H7 (cell line): ENCODE measurements at regions not wholly inside any gene's neighbourhood (a gene's known extent, or its start where the extent isn't known, plus 50 kb on each side); places are given as distances from the start of the nearest gene placed in this dataset.

Source experiments
- DNase-seq: peaks from one replicate; pipeline ENCODE4 v3.0.0; 2012
- H3K27me3 ChIP-seq: 2 replicates; pipeline ENCODE4 v1.6.0; 2011; ENCODE audit warnings: mild to moderate bottlenecking, low read length; ENCODE audit not compliant: control insufficient read depth, insufficient read depth
- H3K36me3 ChIP-seq: replicated peaks from 2 replicates; pipeline ENCODE4 v1.5.1; 2011; ENCODE audit warnings: low read length; ENCODE audit not compliant: control insufficient read depth, insufficient read depth
- H3K4me3 ChIP-seq: 2 replicates; pipeline ENCODE4 v1.5.1; 2011; ENCODE audit warnings: low read depth, mild to moderate bottlenecking, control low read depth, low read length, moderate library complexity; ENCODE audit not compliant: insufficient read depth

- no peak for DNase-seq
- no peaks in the 10 kb centered on the region for H3K36me3 ChIP-seq
- no peak overlapping the region for H3K4me3 ChIP-seq
- no peaks in the 10 kb centered on the region for H3K27me3 ChIP-seq
Measured at GRCh38 chr20:11230999-11231398, 557.2 kb upstream of the JAG1 start.

DNA sequence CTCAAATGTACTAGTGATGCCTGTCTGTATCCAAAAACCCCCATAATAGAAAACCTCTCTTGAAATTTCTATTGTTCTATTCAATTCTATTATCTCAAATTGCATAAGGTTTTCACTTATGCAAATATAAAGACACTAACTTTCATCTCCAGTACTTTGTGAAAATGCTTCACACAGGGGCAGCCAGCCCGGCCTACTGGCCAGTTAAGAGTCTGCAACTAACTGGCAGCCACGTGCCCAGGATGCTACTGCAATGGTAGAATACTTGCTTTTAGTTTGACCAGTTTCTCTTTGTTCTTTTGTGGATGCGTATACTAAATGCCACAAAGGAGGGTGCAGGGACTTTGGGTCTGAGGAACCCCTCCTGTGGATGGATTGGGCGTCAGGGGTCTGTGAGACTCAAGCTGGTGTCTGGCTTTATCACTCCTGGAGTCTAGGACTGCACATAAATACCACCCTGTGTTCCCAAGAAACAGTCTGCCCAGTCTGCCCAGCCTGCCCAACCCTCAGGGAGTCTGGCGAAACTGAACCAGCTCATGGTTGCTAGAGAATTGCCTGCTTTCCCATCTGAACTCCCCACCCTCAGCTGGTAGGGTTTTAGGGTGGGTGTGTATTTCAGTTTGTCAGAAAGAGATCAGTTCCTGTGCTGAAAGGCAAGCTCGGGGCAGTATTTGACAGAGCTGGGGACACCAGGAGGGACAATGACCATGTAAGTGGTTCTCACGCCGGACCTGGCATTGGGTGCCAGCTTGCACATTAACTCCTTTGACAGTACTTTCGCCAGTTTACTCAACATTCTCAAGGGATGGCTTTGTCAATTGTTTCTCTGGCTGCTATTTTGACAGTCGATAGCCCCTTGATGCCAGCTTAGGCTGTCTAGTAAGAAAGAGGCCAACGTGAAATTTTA is 558.2 kb upstream of the JAG1 start:
- Histone ChIP-seq H3K36me3 (no peaks in the 10 kb centered on the region), H3K27me3 (no peaks in the 10 kb centered on the region), H3K4me3 (no peak overlapping the region)
- no peak for DNase-seq

GRCh38 chr20:11232896-11233295 is 559.1 kb upstream of the JAG1 start:
- Histone ChIP-seq H3K36me3 (no peaks in the 10 kb centered on the region), H3K4me3 (no peak overlapping the region), H3K27me3 (no peaks in the 10 kb centered on the region)
- no peak for DNase-seq

DNA sequence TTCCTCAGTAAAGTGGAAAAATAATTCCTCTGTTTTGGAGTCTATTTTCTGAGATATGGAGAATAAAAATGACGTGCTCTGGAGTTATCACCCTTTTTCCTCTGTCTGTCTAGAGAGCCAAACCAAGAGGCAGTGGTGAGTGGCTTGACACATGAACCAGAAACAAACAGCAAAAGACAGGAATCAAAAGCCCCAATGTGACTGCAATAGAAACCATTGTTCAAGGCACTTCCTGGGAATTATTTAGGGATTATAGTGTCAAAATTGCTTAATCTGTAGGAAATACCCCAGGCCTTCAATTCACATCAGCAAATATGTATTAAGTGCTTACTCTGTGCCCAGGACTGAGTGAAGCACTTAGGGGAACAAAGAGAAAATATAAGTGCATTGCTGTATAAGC is 560.4 kb upstream of the JAG1 start:
- Histone ChIP-seq H3K27me3 (no peaks in the 10 kb centered on the region), H3K36me3 (no peaks in the 10 kb centered on the region), H3K4me3 (no peak overlapping the region)
- no peak for DNase-seq

GRCh38 chr20:11234608-11235007 is 560.8 kb upstream of the JAG1 start:
- Histone ChIP-seq H3K27me3 (no peaks in the 10 kb centered on the region), H3K36me3 (no peaks in the 10 kb centered on the region), H3K4me3 (no peak overlapping the region)
- no peak for DNase-seq

DNA sequence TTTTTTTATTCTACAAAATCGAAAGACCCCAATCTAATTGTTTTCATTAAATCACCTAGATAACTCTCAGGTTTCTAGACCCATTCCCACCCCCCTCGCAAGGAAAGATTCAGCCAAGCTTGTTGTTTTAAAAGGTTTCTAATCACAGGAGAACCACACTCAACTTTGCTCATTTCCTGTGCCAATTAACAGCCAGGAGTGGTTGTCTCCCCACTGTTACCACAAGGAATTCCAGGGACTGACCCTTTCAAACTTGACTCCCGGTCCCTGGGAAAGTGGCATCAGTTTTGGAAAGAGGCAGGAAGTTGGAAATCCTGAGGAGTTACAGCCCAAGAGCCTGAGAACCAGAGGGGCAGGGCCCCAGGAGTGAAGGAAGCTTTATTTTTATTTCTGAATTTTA is 561.3 kb upstream of the JAG1 start:
- Histone ChIP-seq H3K27me3 (no peaks in the 10 kb centered on the region), H3K36me3 (no peaks in the 10 kb centered on the region), H3K4me3 (no peak overlapping the region)
- no peak for DNase-seq

GRCh38 chr20:11242320-11242719 is 568.5 kb upstream of the JAG1 start:
- no peak for DNase-seq
- Histone ChIP-seq H3K27me3 (no peaks in the 10 kb centered on the region), H3K4me3 (no peak overlapping the region), H3K36me3 (no peaks in the 10 kb centered on the region)

DNA sequence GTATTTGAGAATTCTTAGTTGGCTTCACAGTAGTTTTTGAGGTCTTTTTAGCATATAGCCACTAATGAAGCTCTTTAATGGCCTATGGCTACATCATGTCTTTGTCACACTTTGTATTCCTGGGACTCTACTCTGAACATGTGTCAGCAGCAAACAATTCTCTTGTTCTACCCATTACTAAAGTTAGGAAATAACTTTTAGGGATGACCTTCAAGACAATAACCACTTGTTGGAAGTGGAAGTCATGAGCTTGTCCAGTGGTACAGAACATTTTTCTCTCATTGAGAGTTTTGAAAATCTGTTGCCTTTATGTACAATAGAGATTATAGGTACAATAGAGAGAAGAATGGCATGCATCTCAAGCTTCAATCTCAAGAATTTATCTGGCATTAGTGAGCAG is 571.6 kb upstream of the JAG1 start:
- no peak for DNase-seq
- H3K4me3 ChIP-seq, result no peak overlapping the region
- no peaks in the 10 kb centered on the region for H3K36me3 ChIP-seq
- no peaks in the 10 kb centered on the region for H3K27me3 ChIP-seq

GRCh38 chr20:11246251-11246775 is 572.5 kb upstream of the JAG1 start:
- H3K4me3 ChIP-seq, result no peak overlapping the region
- no peaks in the 10 kb centered on the region for H3K36me3 ChIP-seq
- no peak for DNase-seq
- no peaks in the 10 kb centered on the region for H3K27me3 ChIP-seq

DNA sequence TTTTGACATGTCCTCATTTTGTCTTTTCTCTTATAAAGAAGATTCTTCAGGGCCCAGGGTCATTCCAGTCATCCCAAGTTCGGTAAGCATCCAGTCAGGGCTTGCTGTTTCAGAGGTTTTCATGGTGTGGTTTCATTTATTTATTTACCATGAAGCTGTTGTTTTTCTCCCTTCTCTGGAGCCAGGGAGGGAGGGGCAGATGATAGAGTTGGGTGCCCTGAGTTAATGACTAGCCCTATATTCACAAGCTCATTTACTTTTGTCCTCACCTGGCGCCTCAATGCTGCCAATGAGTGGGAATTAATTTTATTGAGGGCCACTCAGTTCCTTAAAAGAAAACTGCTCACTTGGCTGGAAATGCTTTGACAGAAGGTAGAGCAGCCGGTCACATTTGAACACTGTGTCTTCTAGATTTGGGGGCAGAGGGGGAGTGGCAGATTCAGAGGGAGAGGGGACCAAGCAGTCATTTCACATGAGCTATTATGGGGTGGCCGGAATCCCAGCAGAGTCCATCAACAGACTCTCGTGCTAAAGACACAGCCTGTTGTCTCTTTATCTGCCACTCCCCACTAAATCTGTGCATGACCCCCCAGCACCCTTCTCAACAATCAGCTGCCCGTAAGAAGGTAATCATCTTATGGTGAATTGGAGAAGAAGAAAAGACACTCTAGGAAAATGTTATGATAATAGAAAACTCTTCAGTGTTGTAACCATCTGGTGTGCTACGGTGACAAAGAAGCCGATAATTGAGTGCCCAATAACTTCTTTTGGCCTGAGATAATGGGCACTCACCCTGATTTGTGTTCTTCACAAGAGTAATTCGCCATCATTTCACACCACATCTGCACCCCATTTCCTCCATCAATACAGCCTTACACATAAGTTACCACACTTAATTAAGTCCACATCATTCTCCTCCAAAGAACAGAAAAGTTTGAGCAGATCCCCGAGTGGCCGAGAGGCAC is 573.5 kb upstream of the JAG1 start:
- DNase-seq, result no peak
- no peak overlapping the region for H3K4me3 ChIP-seq
- H3K27me3 ChIP-seq, result no peaks in the 10 kb centered on the region
- H3K36me3 ChIP-seq, result no peaks in the 10 kb centered on the region

- Histone ChIP-seq H3K27me3 (no peaks in the 10 kb centered on the region), H3K36me3 (no peaks in the 10 kb centered on the region), H3K4me3 (no peak overlapping the region)
- DNase-seq, result no peak
Measured at GRCh38 chr20:11248011-11248409, 574.2 kb upstream of the JAG1 start.

DNA sequence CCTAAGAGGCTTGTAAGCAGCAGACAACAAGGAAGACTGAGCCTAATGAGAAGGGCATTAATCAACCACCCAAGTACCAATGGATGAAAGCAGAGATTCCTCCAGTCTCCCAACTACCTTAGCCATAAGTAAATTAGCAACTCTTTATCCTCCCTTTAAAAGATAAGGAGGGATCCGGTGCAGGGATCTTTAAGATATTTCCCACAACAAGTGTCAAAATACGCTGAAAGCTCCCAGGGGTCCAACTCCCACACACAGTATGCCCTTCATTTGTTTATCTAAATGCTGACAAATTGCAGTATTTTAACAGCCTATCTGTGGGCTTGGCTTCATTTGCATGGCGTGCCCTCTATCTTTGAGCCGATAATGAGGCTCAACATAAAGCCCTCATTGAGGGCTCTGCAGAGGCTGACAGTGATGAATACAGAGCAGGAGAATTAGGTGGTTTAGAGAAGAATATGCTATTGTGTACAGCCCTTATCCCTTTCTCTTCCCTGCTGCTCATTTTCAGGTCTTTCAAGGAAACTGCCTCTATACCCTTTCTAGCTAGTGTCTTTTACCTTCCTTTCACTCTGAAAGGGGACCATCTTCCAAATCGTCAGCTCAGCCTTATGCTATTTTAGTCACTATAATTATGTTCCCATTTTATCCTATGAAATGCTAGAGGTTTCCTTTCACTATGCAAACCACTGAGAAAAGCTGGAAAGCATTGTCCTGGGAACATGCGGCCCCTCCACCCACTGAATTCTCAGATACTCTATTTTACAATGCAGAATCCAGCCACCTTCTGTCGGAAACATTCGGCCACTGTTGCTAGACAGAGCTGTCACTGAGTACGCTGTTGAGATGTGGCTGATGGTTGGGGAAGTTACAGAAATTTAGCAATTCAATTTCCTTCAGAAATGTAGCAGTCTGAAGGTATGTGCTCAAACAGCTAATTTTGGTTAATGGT is 575.2 kb upstream of the JAG1 start:
- DNase-seq, result no peak
- no peaks in the 10 kb centered on the region for H3K36me3 ChIP-seq
- H3K4me3 ChIP-seq, result no peak overlapping the region
- no peaks in the 10 kb centered on the region for H3K27me3 ChIP-seq

DNA sequence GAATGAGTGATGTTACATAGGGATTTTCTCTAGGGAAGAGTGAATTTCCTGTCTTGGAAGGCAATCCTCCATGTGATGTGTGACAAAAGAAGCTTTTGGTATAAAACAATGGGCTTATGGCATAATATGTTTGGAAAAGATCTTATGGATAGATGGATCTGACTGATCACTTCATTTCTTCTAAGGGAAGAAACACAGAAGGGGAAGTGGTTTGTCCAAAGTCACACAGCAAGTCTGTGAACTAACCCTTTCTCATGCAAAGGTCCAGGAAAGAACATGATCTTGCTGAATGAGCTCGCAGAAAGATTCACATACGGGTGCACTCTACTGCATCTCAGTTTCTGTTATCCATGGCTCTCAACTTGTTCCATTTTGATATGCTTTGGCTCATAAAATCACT is 575.9 kb upstream of the JAG1 start:
- no peaks in the 10 kb centered on the region for H3K36me3 ChIP-seq
- no peak for DNase-seq
- no peak overlapping the region for H3K4me3 ChIP-seq
- H3K27me3 ChIP-seq, result no peaks in the 10 kb centered on the region

DNA sequence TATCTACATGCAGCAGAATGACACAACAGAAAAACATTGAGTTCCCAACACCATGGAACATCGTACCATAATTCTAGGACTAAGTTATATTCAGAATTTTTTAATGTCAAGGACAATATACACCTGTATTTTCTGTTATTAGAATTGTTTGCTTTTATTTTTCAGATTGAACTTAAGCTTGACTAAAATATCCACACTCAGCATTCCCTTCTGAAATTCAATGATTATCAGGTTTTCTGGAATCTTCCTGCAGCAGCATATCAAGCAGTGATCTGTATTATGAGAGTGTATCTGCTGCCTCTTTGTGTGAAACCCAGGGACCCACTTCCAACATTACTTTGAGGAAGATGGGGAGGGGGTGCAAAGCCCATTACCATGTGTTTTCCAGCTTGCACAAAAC is 578.6 kb upstream of the JAG1 start:
- H3K36me3 ChIP-seq, result no peaks in the 10 kb centered on the region
- no peak overlapping the region for H3K4me3 ChIP-seq
- DNase-seq, result no peak
- H3K27me3 ChIP-seq, result no peaks in the 10 kb centered on the region
